ENCODE measurements at regions not wholly inside any gene's neighbourhood (a gene's known extent, or its start where the extent isn't known, plus 50 kb on each side); places are given as distances from the start of the nearest gene placed in this dataset.

DNA sequence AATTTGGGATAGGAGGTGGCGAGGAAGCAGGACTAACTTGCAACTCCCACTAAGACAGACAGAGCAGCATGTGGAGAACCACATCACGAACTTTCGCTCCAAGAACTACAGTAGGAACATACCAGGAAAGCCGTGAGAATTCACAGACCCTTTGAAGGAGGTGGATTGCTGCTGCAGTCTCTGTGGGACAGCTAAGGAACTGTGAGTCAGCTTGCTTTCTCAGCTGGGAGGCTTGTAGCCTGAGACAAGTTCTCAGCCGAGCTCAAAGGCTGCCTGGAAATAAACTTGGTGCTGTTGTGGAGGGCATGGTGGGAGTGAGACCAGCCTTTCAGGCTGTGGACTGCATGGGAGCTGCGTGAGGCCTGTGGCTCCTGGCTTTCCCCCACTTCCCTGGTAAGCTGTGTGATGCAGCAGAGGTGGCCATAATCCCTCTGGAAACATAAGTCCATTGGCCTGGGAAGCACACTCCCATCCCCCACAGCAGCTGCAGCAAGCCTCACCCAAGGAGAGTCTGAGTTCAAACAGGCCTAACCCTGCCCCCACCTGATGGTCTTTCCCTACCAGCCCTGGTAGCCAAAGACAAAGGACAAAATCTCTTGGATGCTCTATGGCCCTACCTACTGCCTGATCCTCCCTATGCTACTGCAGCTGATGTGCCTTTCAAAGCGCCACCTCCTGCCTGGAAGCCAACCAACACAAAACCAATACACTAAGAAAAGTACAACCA, 441.1 kb upstream of the HTR2A start:
- TF ChIP-seq POLR2A (IDR thresholded peaks at IDR 0.05; ENCODE audit: low read depth, low read length): no peak
- TF ChIP-seq SPI1 (IDR thresholded peaks at IDR 0.05; ENCODE audit: low read depth, low read length): no peak
- TF ChIP-seq POLR2AphosphoS5 (IDR thresholded peaks at IDR 0.05; ENCODE audit: low read depth, low read length): no peak
- no peak for TF ChIP-seq TAF1 (IDR thresholded peaks at IDR 0.05; ENCODE audit: low read depth, low read length)
- TF ChIP-seq PAX5 (IDR thresholded peaks at IDR 0.05; ENCODE audit: insufficient read depth, low read length, severe bottlenecking): no peak
- no peak for TF ChIP-seq POU2F2 (IDR thresholded peaks at IDR 0.05; ENCODE audit: low read depth, low read length)
